CD4-positive, alpha-beta T cell (primary cell): ENCODE measurements at regions not wholly inside any gene's neighbourhood (a gene's known extent, or its start where the extent isn't known, plus 50 kb on each side); places are given as distances from the start of the nearest gene placed in this dataset.

Source experiments
- ATAC-seq: fragments of 200-7000 bp; cut with Tn5 transposase; one replicate; pipeline ENCODE4 v1.10.0; 2022; ENCODE audit warnings: mild to moderate bottlenecking; ENCODE audit not compliant: poor library complexity
- CTCF ChIA-PET: fragments of 350-600 bp; sonication (Branson Sonifier 250); formaldehyde crosslinking; loops from one replicate; lab custom pipeline; 2021; ENCODE audit warnings: antibody characterized with exemption, inconsistent platforms; lab: Charles Lee
- POLR2A ChIA-PET: fragments of 350-600 bp; sonication (Branson Sonifier 250); formaldehyde crosslinking; loops from one replicate; lab custom pipeline; 2021; ENCODE audit warnings: antibody characterized with exemption, inconsistent platforms; lab: Charles Lee
- DNase-seq, 14 experiments: peaks; one replicate each; pipeline ENCODE4 v3.0.0-alpha.2; 2013 to 2020; ENCODE audit warnings: mixed read lengths in 2 of 14
- H3K27ac ChIP-seq, 2 donors: one replicate each; pipeline versions ENCODE4 v1.5.1 to v1.7.0; 2013; ENCODE audit warnings: low read length in 2 of 2, low read depth in 1 of 2, mild to moderate bottlenecking in 1 of 2
- H3K27me3 ChIP-seq, 2 experiments: 1 replicate in 1 of 2; 2 replicates in 1 of 2; pipeline versions ENCODE4 v1.6.1 to v1.7.0; 2013; ENCODE audit warnings: low read length in 2 of 2, control low read depth in 1 of 2, mild to moderate bottlenecking in 1 of 2, moderate library complexity in 1 of 2; ENCODE audit not compliant: insufficient read depth in 2 of 2, control insufficient read depth in 1 of 2
- H3K36me3 ChIP-seq: one replicate; pipeline ENCODE4 v1.6.1; 2013; ENCODE audit warnings: low read length, control low read depth; ENCODE audit not compliant: insufficient read depth
- H3K4me1 ChIP-seq: one replicate; pipeline ENCODE4 v1.6.1; 2013; ENCODE audit warnings: low read length, control low read depth; ENCODE audit not compliant: insufficient read depth
- H3K4me3 ChIP-seq: one replicate; pipeline ENCODE4 v1.5.1; 2013; ENCODE audit warnings: mild to moderate bottlenecking, low read length, moderate library complexity
- H3K9me3 ChIP-seq, 2 experiments: 1 replicate in 1 of 2; 2 replicates in 1 of 2; pipeline versions ENCODE4 v1.6.1 to v1.7.0; 2013; ENCODE audit warnings: low read length in 2 of 2, mild to moderate bottlenecking in 2 of 2, control low read depth in 1 of 2, moderate library complexity in 1 of 2; ENCODE audit not compliant: control insufficient read depth in 1 of 2, insufficient read depth in 1 of 2
- H3K27ac Mint-ChIP-seq: one replicate; pipeline ENCODE4 v1.8.0; 2020; ENCODE audit warnings: mixed read lengths
- H3K27me3 Mint-ChIP-seq: one replicate; pipeline ENCODE4 v1.8.0; 2021; ENCODE audit warnings: mixed read lengths
- H3K36me3 Mint-ChIP-seq: one replicate; pipeline ENCODE4 v1.8.0; 2021; ENCODE audit warnings: low read depth, mixed read lengths
- H3K4me1 Mint-ChIP-seq: one replicate; pipeline ENCODE4 v1.8.0; 2021; ENCODE audit warnings: low read depth, mixed read lengths
- H3K4me3 Mint-ChIP-seq: one replicate; pipeline ENCODE4 v1.8.0; 2020; ENCODE audit warnings: mild to moderate bottlenecking, mixed read lengths
- H3K9me3 Mint-ChIP-seq: one replicate; pipeline ENCODE4 v1.8.0; 2020; ENCODE audit warnings: mixed read lengths
- intact Hi-C, 2 experiments: fragments of 100-400 bp; cut with DNase I in 1 of 2; cut with micrococcal nuclease in 1 of 2; formaldehyde crosslinking; loops; one replicate each; pipeline versions ENCODE4 v1.15.1 to v1.9.0; 2023 to 2025; cut with DNase I, micrococcal nuclease
- TF ChIP-seq, protein P1 (sequence below): fragments of 200-600 bp; IDR thresholded peaks from one replicate; pipeline ENCODE4 v1.8.0; 2022; ENCODE audit warnings: antibody characterized with exemption, mild to moderate bottlenecking

DNA sequence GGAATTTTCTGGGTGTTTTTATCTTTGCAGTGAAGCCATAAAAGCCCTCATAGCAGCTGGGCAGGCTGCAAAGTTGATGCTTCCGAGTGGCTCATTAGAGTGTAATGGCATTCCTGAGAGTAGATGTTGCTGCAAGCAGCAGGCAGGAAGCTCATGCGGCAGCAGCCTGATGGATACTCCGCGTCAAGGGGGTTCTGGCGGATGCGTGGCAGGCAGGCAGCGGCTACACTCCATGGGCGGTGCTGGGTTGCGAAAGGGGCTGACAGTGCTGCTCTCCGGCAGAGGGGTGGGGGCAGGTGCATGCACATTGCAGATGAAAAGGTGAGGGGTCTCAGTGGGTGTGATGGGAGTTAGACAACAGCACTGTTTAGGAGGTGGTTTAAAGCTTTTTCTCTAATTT is 93.2 kb upstream of the AJAP1 start:
- H3K27me3 Mint-ChIP-seq, result peaks cover 41% of the 10 kb centered on the region

DNA sequence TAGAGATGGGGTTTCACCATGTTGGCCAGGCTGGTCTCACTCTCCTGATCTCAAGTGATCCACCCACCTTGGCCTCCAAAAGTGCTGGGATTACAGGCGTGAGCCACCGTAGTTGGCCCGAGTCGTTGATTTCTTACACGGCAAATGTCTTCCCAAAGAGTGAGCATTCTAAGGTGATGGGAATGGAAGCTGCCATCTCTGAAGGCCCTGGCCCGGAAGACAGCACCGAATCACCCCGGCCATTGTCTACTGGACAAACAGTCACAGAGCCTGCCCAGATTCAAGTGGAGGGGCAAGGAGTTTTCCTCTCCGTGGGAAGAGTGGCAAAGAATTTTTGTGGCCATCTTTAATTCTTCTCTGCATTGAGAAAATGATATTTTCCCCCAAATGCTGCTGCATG is 92.1 kb upstream of the AJAP1 start:
- H3K4me3 ChIP-seq, result no peak overlapping the region

More for the DNA sequence above, 93.2 kb upstream of the AJAP1 start:
- ChIA-PET POLR2A (no interaction called here), CTCF (no interaction called here)
- DNase-seq (no peak), ATAC-seq (no peak)
- Mint-ChIP-seq H3K9me3 (no peaks in the 10 kb centered on the region), H3K4me1 (no peaks in the 10 kb centered on the region), H3K36me3 (no peaks in the 10 kb centered on the region), H3K27ac (no peak overlapping the region), H3K4me3 (no peak overlapping the region)
- no peaks in the 10 kb centered on the region for H3K36me3 ChIP-seq
- no peak overlapping the region for H3K27ac ChIP-seq
- TF ChIP-seq, protein P1, sequence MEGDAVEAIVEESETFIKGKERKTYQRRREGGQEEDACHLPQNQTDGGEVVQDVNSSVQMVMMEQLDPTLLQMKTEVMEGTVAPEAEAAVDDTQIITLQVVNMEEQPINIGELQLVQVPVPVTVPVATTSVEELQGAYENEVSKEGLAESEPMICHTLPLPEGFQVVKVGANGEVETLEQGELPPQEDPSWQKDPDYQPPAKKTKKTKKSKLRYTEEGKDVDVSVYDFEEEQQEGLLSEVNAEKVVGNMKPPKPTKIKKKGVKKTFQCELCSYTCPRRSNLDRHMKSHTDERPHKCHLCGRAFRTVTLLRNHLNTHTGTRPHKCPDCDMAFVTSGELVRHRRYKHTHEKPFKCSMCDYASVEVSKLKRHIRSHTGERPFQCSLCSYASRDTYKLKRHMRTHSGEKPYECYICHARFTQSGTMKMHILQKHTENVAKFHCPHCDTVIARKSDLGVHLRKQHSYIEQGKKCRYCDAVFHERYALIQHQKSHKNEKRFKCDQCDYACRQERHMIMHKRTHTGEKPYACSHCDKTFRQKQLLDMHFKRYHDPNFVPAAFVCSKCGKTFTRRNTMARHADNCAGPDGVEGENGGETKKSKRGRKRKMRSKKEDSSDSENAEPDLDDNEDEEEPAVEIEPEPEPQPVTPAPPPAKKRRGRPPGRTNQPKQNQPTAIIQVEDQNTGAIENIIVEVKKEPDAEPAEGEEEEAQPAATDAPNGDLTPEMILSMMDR, result no peak
- H3K4me1 ChIP-seq, result no peaks in the 10 kb centered on the region
- intact Hi-C loops, result no loop called here
- no peak overlapping the region for H3K4me3 ChIP-seq
- peaks cover 3 to 5% of the 10 kb centered on the region in 2 experiments for H3K27me3 ChIP-seq
- H3K9me3 ChIP-seq, result peaks cover 0 to 7% of the 10 kb centered on the region in 2 experiments

DNA sequence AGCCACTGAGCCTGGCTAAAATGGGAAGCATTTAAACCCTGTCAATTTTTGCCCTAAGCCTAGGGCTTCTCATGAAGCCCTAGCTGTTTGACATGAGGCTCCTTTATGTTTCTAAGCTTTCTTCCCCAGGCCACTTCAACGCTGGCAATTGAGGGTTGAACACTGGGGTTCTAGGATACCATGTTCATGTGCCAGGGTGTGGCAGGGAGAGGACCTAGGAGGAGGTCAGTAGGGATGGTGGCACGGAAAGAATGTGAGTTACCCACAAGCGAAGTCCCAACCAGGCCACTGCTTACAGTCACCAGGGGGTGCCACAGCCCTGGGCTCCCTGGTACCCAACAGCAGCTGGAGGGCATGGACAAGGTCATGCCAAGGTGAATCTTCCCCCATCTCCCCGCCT is 90.8 kb upstream of the AJAP1 start:
- Histone ChIP-seq H3K36me3 (no peaks in the 10 kb centered on the region), H3K27me3 (peaks cover 3 to 7% of the 10 kb centered on the region in 2 experiments), H3K4me3 (no peak overlapping the region), H3K4me1 (no peaks in the 10 kb centered on the region), H3K27ac (no peak overlapping the region), H3K9me3 (peaks cover 0 to 7% of the 10 kb centered on the region in 2 experiments)
- no peak for ATAC-seq
- no peaks in the 10 kb centered on the region for H3K4me1 Mint-ChIP-seq
- peaks cover 62% of the 10 kb centered on the region for H3K27me3 Mint-ChIP-seq
- no peaks in the 10 kb centered on the region for H3K9me3 Mint-ChIP-seq
- TF ChIP-seq, protein P1, result no peak
- intact Hi-C loops, result no loop called here
- DNase-seq, result no peak
- POLR2A ChIA-PET, result no interaction called here
- no peak overlapping the region for H3K27ac Mint-ChIP-seq
- H3K36me3 Mint-ChIP-seq, result no peaks in the 10 kb centered on the region
- H3K4me3 Mint-ChIP-seq, result no peak overlapping the region
- CTCF ChIA-PET, result no interaction called here

More for the DNA sequence above, 92.1 kb upstream of the AJAP1 start:
- TF ChIP-seq, protein P1, result no peak
- intact Hi-C loops, result no loop called here
- Histone ChIP-seq H3K27me3 (peaks cover 3 to 7% of the 10 kb centered on the region in 2 experiments), H3K9me3 (peaks cover 0 to 7% of the 10 kb centered on the region in 2 experiments), H3K27ac (no peak overlapping the region), H3K36me3 (no peaks in the 10 kb centered on the region), H3K4me1 (no peaks in the 10 kb centered on the region)
- H3K27me3 Mint-ChIP-seq, result peaks cover 53% of the 10 kb centered on the region
- no peak overlapping the region for H3K27ac Mint-ChIP-seq
- ATAC-seq (no peak), DNase-seq (no peak)
- H3K4me3 Mint-ChIP-seq, result no peak overlapping the region
- no peaks in the 10 kb centered on the region for H3K36me3 Mint-ChIP-seq
- H3K9me3 Mint-ChIP-seq, result no peaks in the 10 kb centered on the region
- no peaks in the 10 kb centered on the region for H3K4me1 Mint-ChIP-seq
- ChIA-PET POLR2A (no interaction called here), CTCF (no interaction called here)
